Stomach (tissue), 8 donors: ENCODE measurements at regions not wholly inside any gene's neighbourhood (a gene's known extent, or its start where the extent isn't known, plus 50 kb on each side); places are given as distances from the start of the nearest gene placed in this dataset.
"Not testable (repeated sequence)": the region's sequence is repeated elsewhere in the genome, so short reads cannot be mapped to it uniquely, and the experiment has no call there.

ENCODE experiments used
- DNase-seq, 2 donors: peaks; one replicate each; pipeline versions ENCODE4 v3.0.0 to v3.0.0-alpha.2; 2013 to 2019
- H3K27ac ChIP-seq, 5 donors: fragments of 200-600 bp in 4 of 5; sonication (generic) in 4 of 5; one replicate each; pipeline ENCODE4 v1.5.1; 2013 to 2019; ENCODE audit warnings: mild to moderate bottlenecking in 1 of 5, moderate library complexity in 1 of 5
- H3K27me3 ChIP-seq, 3 donors: fragments of 200-600 bp; sonication (generic); one replicate each; pipeline ENCODE4 v1.5.1; 2017 to 2019; ENCODE audit warnings: mixed run types in 1 of 3
- H3K36me3 ChIP-seq, 4 donors: fragments of 200-600 bp; sonication (generic); 1 replicate in 3 of 4; 2 replicates in 1 of 4; pipeline ENCODE4 v1.5.1; 2016 to 2019
- H3K4me1 ChIP-seq, 4 donors: fragments of 200-600 bp; sonication (generic); one replicate each; pipeline ENCODE4 v1.5.1; 2016 to 2019
- H3K4me3 ChIP-seq, 4 donors: fragments of 200-600 bp; sonication (generic) in 3 of 4; one replicate each; pipeline ENCODE4 v1.5.1; 2016 to 2019; ENCODE audit warnings: mild to moderate bottlenecking in 1 of 4
- H3K9me3 ChIP-seq, 4 donors: fragments of 200-600 bp; sonication (generic); one replicate each; pipeline ENCODE4 v1.5.1; 2016 to 2019
- CTCF ChIP-seq, 7 experiments: fragments of 450-650 bp in 4 of 7; fragments of 200-600 bp in 3 of 7; sonication (generic) in 3 of 7; IDR thresholded peaks; one replicate each; pipeline ENCODE4 v1.5.1; 2016 to 2019; ENCODE audit warnings: antibody characterized with exemption in 7 of 7, control low read depth in 2 of 7, mild to moderate bottlenecking in 1 of 7
- EP300 ChIP-seq: sonication (generic); formaldehyde crosslinking; IDR thresholded peaks from one replicate; pipeline ENCODE4 v1.6.1; 2017; ENCODE audit warnings: antibody characterized with exemption
- POLR2A ChIP-seq, 4 donors: fragments of 450-650 bp; IDR thresholded peaks; one replicate each; pipeline ENCODE4 v1.6.1; 2016; ENCODE audit warnings: antibody characterized with exemption in 4 of 4, control low read depth in 2 of 4, mild to moderate bottlenecking in 1 of 4, moderate library complexity in 1 of 4
- POLR2AphosphoS5 ChIP-seq, 3 donors: sonication (generic); formaldehyde crosslinking; IDR thresholded peaks; one replicate each; pipeline ENCODE4 v1.6.1; 2016; ENCODE audit warnings: antibody characterized with exemption in 3 of 3
- WGBS, 5 donors: extraction: QIAGEN DNeasy Blood & Tissue Kit in 3 of 5; methylation state at CpG; one replicate each; pipeline versions ENCODE4 v1.1.5 to v1.1.7; 2013 to 2018; 5-methylcytosine and 5-hydroxymethylcytosine counted together
- intact Hi-C: fragments of 100-400 bp; cut with DNase I; formaldehyde crosslinking; loops from one replicate; pipeline ENCODE4 v1.15.1; 2023; ENCODE audit warnings: low total_unique reads
- donor health status: healthy with polysubstance abuse.
- donor health status: Bipolar disorder and iron deficiency.
- donor health status: healthy.

- H3K27ac ChIP-seq, result no peak overlapping the region
Observed at GRCh38 chr7:114273218-114273617, 141.4 kb upstream of the FOXP2 start.

DNA sequence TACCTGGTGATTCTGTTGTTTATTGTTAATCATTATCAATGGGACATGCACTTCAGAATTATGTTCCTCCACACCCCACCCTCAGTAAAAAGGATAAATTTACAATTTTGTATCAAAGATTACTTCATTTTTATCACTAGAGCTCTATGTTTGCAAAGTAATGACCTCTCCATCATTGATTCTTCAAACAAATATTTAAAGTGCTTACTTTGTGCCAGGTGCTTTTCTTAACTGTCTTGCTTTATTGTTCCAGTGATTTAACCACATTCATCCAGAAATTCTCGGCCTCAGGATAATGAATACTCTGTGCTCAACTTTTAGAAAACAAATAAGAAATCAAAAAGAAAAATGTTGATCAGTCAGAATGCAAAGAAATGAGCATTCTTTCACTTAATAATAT is 144.9 kb upstream of the FOXP2 start:
- DNase-seq, result no peak
- Histone ChIP-seq H3K27me3 (no peaks in the 10 kb centered on the region), H3K9me3 (no peaks in the 10 kb centered on the region), H3K27ac (no peak overlapping the region), H3K36me3 (no peaks in the 10 kb centered on the region), H3K4me1 (no peaks in the 10 kb centered on the region), H3K4me3 (no peak overlapping the region)
- no peak for TF ChIP-seq CTCF (IDR thresholded peaks at IDR 0.05)
- no peak for TF ChIP-seq POLR2A (IDR thresholded peaks at IDR 0.05)
- TF ChIP-seq EP300, result no peak
- no peak for TF ChIP-seq POLR2AphosphoS5 (IDR thresholded peaks at IDR 0.05)
- WGBS, 5 donors, result 19 to 33% (median 20%) methylated on average over 1 of the region's 1 CpG
- intact Hi-C loops, result no loop called here

More at GRCh38 chr7:114273218-114273617, 141.4 kb upstream of the FOXP2 start:
- no peak for TF ChIP-seq CTCF (IDR thresholded peaks at IDR 0.05)
- Histone ChIP-seq H3K4me1 (no peaks in the 10 kb centered on the region), H3K9me3 (no peaks in the 10 kb centered on the region), H3K36me3 (no peaks in the 10 kb centered on the region), H3K4me3 (no peak overlapping the region), H3K27me3 (no peaks in the 10 kb centered on the region)
- WGBS, 5 donors, result 79 to 91% (median 84%) methylated on average over 1 of the region's 1 CpG
- DNase-seq, result no peak
- intact Hi-C loops, result no loop called here

- H3K36me3 ChIP-seq, H3K27me3 ChIP-seq, H3K4me1 ChIP-seq, DNase-seq, intact Hi-C loops, H3K9me3 ChIP-seq, H3K27ac ChIP-seq, H3K4me3 ChIP-seq: not testable (repeated sequence)
- WGBS, 5 donors, result 81 to 100% (median 92%) methylated on average over 3 of the region's 3 CpGs
Observed at GRCh38 chr7:114267550-114267949, 147.1 kb upstream of the FOXP2 start.

- Histone ChIP-seq H3K4me1 (peaks cover 0 to 8% (median 0%) of the 10 kb centered on the region in 4 donors), H3K36me3 (no peaks in the 10 kb centered on the region), H3K4me3 (no peak overlapping the region), H3K27ac (no peak overlapping the region), H3K27me3 (no peaks in the 10 kb centered on the region), H3K9me3 (no peaks in the 10 kb centered on the region)
- 93 to 99% (median 97%) methylated on average over 2 of the region's 2 CpGs for WGBS, 5 donors
- no peak for TF ChIP-seq POLR2A (IDR thresholded peaks at IDR 0.05)
- no peak for TF ChIP-seq CTCF (IDR thresholded peaks at IDR 0.05)
- no peak for TF ChIP-seq EP300
- TF ChIP-seq POLR2AphosphoS5 (IDR thresholded peaks at IDR 0.05), result no peak
- intact Hi-C loops, result no loop called here
- DNase-seq, result no peak
Observed at GRCh38 chr7:114264023-114264422, 150.6 kb upstream of the FOXP2 start.

DNA sequence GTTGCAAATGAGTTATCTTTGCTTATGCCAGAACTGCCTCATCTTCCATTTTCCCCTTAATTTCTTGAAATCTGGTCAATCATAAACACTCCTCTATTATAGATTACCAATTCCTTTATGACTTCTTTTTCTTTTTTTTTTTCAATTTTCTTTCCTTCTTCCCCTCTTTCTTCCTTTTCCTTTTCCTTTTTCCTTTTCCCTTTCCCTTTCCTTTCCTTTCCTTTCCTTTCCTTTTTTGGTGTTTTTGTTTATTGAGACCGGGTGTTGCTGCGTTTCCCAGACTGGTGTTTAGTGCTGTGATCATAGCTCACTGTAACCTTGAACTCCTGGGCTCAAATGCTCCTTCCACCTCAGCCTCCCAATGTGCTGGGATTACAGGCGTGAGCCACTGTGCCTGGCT is 151.4 kb upstream of the FOXP2 start:
- Histone ChIP-seq H3K9me3 (no peaks in the 10 kb centered on the region), H3K4me1 (peaks cover 0 to 8% (median 0%) of the 10 kb centered on the region in 4 donors), H3K27ac (no peak overlapping the region), H3K4me3 (no peak overlapping the region), H3K27me3 (no peaks in the 10 kb centered on the region), H3K36me3 (no peaks in the 10 kb centered on the region)
- no peak for DNase-seq
- TF ChIP-seq EP300, result no peak
- TF ChIP-seq POLR2AphosphoS5 (IDR thresholded peaks at IDR 0.05), result no peak
- TF ChIP-seq POLR2A (IDR thresholded peaks at IDR 0.05), result no peak
- TF ChIP-seq CTCF (IDR thresholded peaks at IDR 0.05), result no peak
- 63 to 77% (median 65%) methylated on average over 3 of the region's 3 CpGs for WGBS, 5 donors
- intact Hi-C loops, result no loop called here
